SK-N-SH treated with all-trans-retinoic acid at 6 μM for 48 hours (cell line): ENCODE measurements at regions not wholly inside any gene's neighbourhood (a gene's known extent, or its start where the extent isn't known, plus 50 kb on each side); places are given as distances from the start of the nearest gene placed in this dataset.

Experiments
- ARNTL ChIP-seq: fragments of 450-650 bp; formaldehyde crosslinking; IDR thresholded peaks from 2 replicates; pipeline ENCODE4 v1.5.0; 2020; ENCODE audit warnings: low read depth, mild to moderate bottlenecking, moderate library complexity, borderline replicate concordance
- BACH2 ChIP-seq: fragments of 250-450 bp; sonication (Bioruptor Pico); IDR thresholded peaks from 2 replicates; pipeline ENCODE4 v1.9.0; 2021; ENCODE audit warnings: mild to moderate bottlenecking, borderline replicate concordance
- OSR1 ChIP-seq: fragments of 250-450 bp; sonication (Bioruptor Pico); IDR thresholded peaks from 2 replicates; pipeline ENCODE4 v1.8.0; 2022; ENCODE audit warnings: moderate library complexity, mild to moderate bottlenecking, inconsistent platforms
- RARB ChIP-seq: fragments of 250-450 bp; sonication (Bioruptor Pico); IDR thresholded peaks from 2 replicates; pipeline ENCODE4 v1.8.0; 2021; ENCODE audit warnings: mild to moderate bottlenecking, moderate library complexity
- SNAI2 ChIP-seq: fragments of 250-450 bp; sonication (Bioruptor Pico); IDR thresholded peaks from 2 replicates; pipeline ENCODE4 v1.5.0; 2020; ENCODE audit warnings: mild to moderate bottlenecking, moderate library complexity
- ZFP3 ChIP-seq: fragments of 250-450 bp; sonication (Bioruptor Pico); IDR thresholded peaks from 2 replicates; pipeline ENCODE4 v1.5.0; 2020; ENCODE audit warnings: mild to moderate bottlenecking, moderate library complexity
- ZFP30 ChIP-seq: fragments of 450-650 bp; formaldehyde crosslinking; IDR thresholded peaks from 2 replicates; pipeline ENCODE4 v1.5.0; 2022; ENCODE audit warnings: mild to moderate bottlenecking, moderate library complexity
- TF ChIP-seq, protein P1 (sequence below): fragments of 250-450 bp; sonication (Bioruptor Pico); IDR thresholded peaks from 2 replicates; pipeline ENCODE4 v1.8.0; 2020; ENCODE audit warnings: mild to moderate bottlenecking, moderate library complexity, borderline replicate concordance
- TF ChIP-seq, protein P2 (sequence below): fragments of 250-450 bp; sonication (Bioruptor Pico); IDR thresholded peaks from 2 replicates; pipeline ENCODE4 v1.5.1; 2020; ENCODE audit warnings: low read depth, mild to moderate bottlenecking, moderate library complexity

DNA sequence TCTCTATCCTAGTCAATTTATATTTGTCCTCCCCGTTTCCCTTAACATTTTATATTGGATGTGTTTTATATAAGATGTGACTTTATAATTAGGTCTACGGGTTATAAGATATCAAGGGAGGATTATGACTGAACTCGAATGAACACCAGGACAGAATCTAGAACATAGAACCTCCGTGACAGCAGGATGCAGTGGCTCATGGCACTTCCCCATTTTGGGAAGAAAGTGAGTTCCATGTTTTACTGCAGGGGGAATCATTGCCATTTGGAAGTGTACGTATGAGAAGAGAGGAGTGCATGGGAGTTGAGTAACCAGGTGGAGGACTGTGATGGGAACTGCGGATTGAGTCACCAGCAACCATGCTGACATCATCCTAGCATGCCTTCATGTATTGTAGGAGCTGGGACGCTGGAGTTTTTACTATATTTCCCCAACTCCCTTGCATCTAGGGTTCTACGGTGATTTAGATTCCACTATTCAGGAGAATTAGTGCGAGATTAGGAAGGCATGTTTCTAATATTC lies 56.1 kb upstream of the FOXC1 start:
- TF ChIP-seq BACH2 (no peak), SNAI2 (CRISPR knock-in tag) (no peak), ZFP30 (CRISPR knock-in tag) (no peak), RARB (CRISPR knock-in tag) (no peak), OSR1 (CRISPR knock-in tag) (no peak), ZFP3 (CRISPR knock-in tag) (no peak), ARNTL (no peak)
- TF ChIP-seq, protein P1, sequence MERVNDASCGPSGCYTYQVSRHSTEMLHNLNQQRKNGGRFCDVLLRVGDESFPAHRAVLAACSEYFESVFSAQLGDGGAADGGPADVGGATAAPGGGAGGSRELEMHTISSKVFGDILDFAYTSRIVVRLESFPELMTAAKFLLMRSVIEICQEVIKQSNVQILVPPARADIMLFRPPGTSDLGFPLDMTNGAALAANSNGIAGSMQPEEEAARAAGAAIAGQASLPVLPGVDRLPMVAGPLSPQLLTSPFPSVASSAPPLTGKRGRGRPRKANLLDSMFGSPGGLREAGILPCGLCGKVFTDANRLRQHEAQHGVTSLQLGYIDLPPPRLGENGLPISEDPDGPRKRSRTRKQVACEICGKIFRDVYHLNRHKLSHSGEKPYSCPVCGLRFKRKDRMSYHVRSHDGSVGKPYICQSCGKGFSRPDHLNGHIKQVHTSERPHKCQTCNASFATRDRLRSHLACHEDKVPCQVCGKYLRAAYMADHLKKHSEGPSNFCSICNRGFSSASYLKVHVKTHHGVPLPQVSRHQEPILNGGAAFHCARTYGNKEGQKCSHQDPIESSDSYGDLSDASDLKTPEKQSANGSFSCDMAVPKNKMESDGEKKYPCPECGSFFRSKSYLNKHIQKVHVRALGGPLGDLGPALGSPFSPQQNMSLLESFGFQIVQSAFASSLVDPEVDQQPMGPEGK (CRISPR knock-in tag): no peak
- TF ChIP-seq, protein P2, sequence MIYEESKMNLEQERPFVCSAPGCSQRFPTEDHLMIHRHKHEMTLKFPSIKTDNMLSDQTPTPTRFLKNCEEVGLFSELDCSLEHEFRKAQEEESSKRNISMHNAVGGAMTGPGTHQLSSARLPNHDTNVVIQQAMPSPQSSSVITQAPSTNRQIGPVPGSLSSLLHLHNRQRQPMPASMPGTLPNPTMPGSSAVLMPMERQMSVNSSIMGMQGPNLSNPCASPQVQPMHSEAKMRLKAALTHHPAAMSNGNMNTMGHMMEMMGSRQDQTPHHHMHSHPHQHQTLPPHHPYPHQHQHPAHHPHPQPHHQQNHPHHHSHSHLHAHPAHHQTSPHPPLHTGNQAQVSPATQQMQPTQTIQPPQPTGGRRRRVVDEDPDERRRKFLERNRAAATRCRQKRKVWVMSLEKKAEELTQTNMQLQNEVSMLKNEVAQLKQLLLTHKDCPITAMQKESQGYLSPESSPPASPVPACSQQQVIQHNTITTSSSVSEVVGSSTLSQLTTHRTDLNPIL (CRISPR knock-in tag): no peak
